Neutrophil (primary cell): ENCODE measurements at regions not wholly inside any gene's neighbourhood (a gene's known extent, or its start where the extent isn't known, plus 50 kb on each side); places are given as distances from the start of the nearest gene placed in this dataset.

Source experiments
- H3K27ac ChIP-seq: fragments of 200-600 bp; sonication (generic); 2 replicates; pipeline ENCODE4 v1.5.1; 2016; ENCODE audit warnings: mild to moderate bottlenecking, moderate library complexity
- H3K27me3 ChIP-seq: fragments of 200-600 bp; sonication (generic); 2 replicates; pipeline ENCODE4 v1.6.0; 2016; ENCODE audit warnings: mild to moderate bottlenecking
- H3K36me3 ChIP-seq: fragments of 200-600 bp; sonication (generic); 2 replicates; pipeline ENCODE4 v1.5.1; 2017
- H3K4me1 ChIP-seq, 2 experiments: fragments of 200-600 bp in 1 of 2; sonication (generic) in 1 of 2; 1 replicate in 1 of 2; 2 replicates in 1 of 2; pipeline versions ENCODE4 v1.5.1 to v1.6.1; 2013 to 2016; ENCODE audit warnings: low read depth in 1 of 2, low read length in 1 of 2, mild to moderate bottlenecking in 1 of 2, moderate library complexity in 1 of 2; ENCODE audit not compliant: control insufficient read depth in 1 of 2, insufficient read depth in 1 of 2
- H3K4me3 ChIP-seq, 2 experiments: fragments of 200-600 bp in 1 of 2; sonication (generic) in 1 of 2; 1 replicate in 1 of 2; 2 replicates in 1 of 2; pipeline ENCODE4 v1.5.1; 2013 to 2016; ENCODE audit warnings: low read depth in 1 of 2, low read length in 1 of 2, mild to moderate bottlenecking in 1 of 2, moderate library complexity in 1 of 2
- H3K9me3 ChIP-seq: fragments of 200-600 bp; sonication (generic); 2 replicates; pipeline ENCODE4 v1.5.1; 2016
- TF ChIP-seq, protein P1 (sequence below): fragments of 200-600 bp; sonication (generic); IDR thresholded peaks from 2 replicates; pipeline ENCODE4 v1.5.1; 2016; ENCODE audit warnings: antibody characterized with exemption

DNA sequence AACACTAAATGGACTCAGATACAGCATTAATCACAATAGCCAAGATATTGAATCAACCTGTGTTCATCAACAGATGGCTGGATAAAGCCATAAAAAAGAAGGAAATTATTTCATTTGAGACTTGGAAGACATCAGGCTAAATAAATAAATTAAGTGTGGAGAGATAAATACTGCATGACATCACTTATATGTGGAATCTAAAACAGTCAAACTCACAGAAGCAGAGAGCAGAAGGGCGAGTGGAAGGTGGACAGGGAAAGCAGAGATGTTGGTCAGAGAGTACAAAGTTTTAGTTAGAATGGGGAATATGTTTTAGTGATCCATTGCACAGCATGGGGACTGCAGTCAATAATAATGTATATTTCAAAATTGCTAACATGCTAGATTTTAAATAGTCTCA, 207.2 kb downstream of the VAPA start:
- Histone ChIP-seq H3K4me1 (peaks cover 23 to 24% of the 10 kb centered on the region in 2 experiments), H3K27me3 (no peaks in the 10 kb centered on the region), H3K4me3 (no peak overlapping the region), H3K36me3 (no peaks in the 10 kb centered on the region), H3K27ac (no peak overlapping the region), H3K9me3 (no peaks in the 10 kb centered on the region)
- TF ChIP-seq, protein P1, sequence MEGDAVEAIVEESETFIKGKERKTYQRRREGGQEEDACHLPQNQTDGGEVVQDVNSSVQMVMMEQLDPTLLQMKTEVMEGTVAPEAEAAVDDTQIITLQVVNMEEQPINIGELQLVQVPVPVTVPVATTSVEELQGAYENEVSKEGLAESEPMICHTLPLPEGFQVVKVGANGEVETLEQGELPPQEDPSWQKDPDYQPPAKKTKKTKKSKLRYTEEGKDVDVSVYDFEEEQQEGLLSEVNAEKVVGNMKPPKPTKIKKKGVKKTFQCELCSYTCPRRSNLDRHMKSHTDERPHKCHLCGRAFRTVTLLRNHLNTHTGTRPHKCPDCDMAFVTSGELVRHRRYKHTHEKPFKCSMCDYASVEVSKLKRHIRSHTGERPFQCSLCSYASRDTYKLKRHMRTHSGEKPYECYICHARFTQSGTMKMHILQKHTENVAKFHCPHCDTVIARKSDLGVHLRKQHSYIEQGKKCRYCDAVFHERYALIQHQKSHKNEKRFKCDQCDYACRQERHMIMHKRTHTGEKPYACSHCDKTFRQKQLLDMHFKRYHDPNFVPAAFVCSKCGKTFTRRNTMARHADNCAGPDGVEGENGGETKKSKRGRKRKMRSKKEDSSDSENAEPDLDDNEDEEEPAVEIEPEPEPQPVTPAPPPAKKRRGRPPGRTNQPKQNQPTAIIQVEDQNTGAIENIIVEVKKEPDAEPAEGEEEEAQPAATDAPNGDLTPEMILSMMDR = no peak

DNA sequence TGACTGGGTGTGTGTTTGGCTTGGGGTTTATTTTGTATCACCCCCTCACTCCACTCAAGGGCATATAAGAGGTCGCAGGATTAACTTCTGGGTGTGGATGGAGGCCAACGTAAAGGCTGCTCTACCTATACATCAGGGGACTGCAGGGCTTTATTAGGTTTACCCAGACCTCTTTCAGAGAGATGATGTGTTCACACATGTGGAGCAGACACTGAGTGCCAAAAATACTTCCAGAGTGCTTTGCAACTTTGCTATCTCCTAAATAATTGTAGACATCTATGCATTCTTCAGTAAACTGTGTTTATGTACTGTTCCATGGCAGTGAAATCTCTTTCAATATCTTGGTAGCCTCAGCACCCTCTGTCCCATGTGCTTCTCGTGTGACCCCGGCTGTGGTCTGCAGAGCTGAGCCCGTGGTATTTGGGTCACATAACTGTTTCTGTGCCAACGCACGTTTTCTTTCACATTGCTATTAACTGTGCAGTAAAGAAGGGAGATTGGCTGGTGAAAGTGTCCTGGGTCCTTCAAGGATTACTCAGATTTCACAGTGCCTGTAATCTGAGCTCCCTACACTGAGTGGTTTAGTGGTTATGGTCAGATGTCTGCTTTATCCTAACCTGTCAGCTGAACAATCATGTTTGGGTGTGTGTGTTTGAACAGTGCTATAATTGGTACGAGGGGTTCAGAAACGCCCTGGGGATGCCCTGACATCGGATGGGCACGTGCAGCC, 208.1 kb downstream of the VAPA start:
- H3K27ac ChIP-seq = no peak overlapping the region
- no peaks in the 10 kb centered on the region for H3K9me3 ChIP-seq
- peaks cover 14 to 15% of the 10 kb centered on the region in 2 experiments for H3K4me1 ChIP-seq
- no peaks in the 10 kb centered on the region for H3K27me3 ChIP-seq
- H3K36me3 ChIP-seq = no peaks in the 10 kb centered on the region
- no peak overlapping the region for H3K4me3 ChIP-seq
- TF ChIP-seq, protein P1 = no peak

DNA sequence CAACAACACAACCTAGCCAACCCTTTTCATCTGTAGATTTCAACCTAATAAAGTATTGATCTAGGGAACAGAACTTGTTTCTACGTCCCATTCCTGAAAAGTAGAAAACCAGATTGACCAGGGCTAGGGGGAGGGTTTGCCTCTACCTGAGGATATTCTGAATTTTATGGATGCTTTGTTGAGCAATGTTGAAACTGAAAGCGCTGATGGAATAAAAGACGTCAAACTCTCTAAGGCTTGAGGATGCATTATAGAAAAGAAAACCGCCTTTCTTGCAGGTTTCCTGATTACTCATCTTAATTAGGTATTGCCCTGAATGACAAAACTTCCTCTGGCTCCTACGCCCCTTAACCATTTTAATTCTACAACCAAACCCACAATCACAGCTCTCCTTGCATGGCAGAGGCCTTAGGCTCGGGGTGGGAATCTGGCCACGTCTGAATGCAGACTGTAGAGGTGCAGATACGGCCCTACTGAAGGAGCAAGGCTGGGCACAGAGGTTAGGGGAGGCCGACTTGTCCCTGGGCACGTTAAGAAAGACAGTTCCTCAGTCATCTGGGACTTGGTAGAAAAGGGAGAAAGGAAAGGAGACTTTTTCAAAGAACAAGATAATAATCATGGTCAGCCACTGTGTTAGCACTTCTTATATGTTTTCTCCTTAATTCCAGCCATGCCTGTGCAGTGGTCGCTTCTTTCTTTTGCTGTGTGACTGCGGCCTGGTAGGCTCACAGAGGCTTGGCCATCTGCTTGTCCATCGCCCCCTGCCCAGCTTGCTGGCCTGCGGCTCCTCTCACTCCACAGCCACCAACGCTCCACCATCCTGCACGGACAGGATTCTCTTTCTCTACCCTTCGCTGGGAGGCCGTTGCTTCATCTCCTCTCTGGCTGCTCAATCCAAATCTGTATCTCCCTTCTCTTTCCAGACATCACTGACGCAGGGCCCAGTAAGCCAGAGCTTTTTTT, 209.5 kb downstream of the VAPA start:
- no peaks in the 10 kb centered on the region for H3K9me3 ChIP-seq
- no peaks in the 10 kb centered on the region for H3K27me3 ChIP-seq
- no peak overlapping the region for H3K27ac ChIP-seq
- peaks cover 14 to 15% of the 10 kb centered on the region in 2 experiments for H3K4me1 ChIP-seq
- TF ChIP-seq, protein P1 = no peak
- no peaks in the 10 kb centered on the region for H3K36me3 ChIP-seq
- no peak overlapping the region for H3K4me3 ChIP-seq

DNA sequence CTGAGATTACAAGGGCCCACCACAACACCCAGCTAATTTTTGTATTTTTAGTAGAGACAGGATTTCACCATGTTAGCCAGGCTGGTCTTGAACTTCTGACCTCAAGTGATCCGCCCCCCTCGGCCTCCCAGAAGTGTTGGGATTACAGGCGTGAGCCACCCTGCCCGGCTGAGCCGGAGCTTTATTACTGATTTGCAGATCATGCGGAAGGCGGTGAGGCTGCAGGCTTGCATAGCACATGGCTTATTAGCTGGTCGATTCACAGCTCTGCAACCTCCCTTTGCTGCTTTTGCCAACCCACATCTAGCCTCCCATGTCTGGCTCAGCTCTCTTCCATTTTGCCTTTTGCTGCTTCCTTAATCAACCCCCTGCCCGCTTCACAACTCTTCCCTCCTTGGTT, 210.3 kb downstream of the VAPA start:
- Histone ChIP-seq H3K4me3 (no peak overlapping the region), H3K4me1 (peaks cover 14 to 15% of the 10 kb centered on the region in 2 experiments), H3K27me3 (no peaks in the 10 kb centered on the region), H3K9me3 (no peaks in the 10 kb centered on the region), H3K27ac (no peak overlapping the region), H3K36me3 (no peaks in the 10 kb centered on the region)
- TF ChIP-seq, protein P1 = no peak

DNA sequence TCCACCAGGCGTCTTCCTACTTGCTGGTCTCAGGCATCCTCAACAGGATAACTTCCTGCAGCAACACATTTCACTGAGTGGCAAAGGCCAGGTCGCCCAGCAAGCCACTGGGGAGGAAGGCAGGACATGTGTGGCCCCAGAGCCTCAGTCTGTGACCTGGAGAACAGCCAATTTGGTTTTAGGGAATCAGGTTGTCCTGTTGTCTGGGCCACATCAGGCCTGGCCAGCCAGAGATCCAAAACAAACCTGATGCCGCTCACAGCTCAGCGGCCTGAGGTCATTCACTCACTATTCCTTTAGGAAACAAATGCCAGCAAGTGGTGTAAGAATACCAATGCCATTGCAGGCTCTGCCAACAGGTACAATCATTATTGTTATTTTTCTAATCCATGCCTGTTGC, 210.7 kb downstream of the VAPA start:
- peaks cover 14 to 15% of the 10 kb centered on the region in 2 experiments for H3K4me1 ChIP-seq
- TF ChIP-seq, protein P1 = no peak
- H3K36me3 ChIP-seq = no peaks in the 10 kb centered on the region
- H3K9me3 ChIP-seq = no peaks in the 10 kb centered on the region
- H3K4me3 ChIP-seq = no peak overlapping the region
- peaks cover under 1% of the 10 kb centered on the region for H3K27me3 ChIP-seq
- no peak overlapping the region for H3K27ac ChIP-seq
